Ishikawa (cell line): ENCODE measurements at regions not wholly inside any gene's neighbourhood (a gene's known extent, or its start where the extent isn't known, plus 50 kb on each side); places are given as distances from the start of the nearest gene placed in this dataset.

Experiments
- CEBPB ChIP-seq: IDR thresholded peaks from 2 replicates; pipeline ENCODE4 v1.6.1; 2012
- CREB1 ChIP-seq: IDR thresholded peaks from 2 replicates; pipeline ENCODE4 v1.6.1; 2012; ENCODE audit warnings: low read depth
- EGR1 ChIP-seq: IDR thresholded peaks from 2 replicates; pipeline ENCODE4 v1.6.1; 2012
- EP300 ChIP-seq: IDR thresholded peaks from 2 replicates; pipeline ENCODE4 v1.6.1; 2012; ENCODE audit warnings: borderline replicate concordance
- FOXM1 ChIP-seq: IDR thresholded peaks from 2 replicates; pipeline ENCODE4 v1.6.1; 2012; ENCODE audit warnings: low read depth, borderline replicate concordance
- NFIC ChIP-seq: IDR thresholded peaks from 2 replicates; pipeline ENCODE4 v1.6.1; 2012
- RAD21 ChIP-seq: IDR thresholded peaks from 2 replicates; pipeline ENCODE4 v1.6.1; 2012; ENCODE audit warnings: low read depth
- TAF1 ChIP-seq: IDR thresholded peaks from 2 replicates; pipeline ENCODE4 v1.6.1; 2012; ENCODE audit warnings: low read depth, mild to moderate bottlenecking
- TCF12 ChIP-seq: IDR thresholded peaks from 2 replicates; pipeline ENCODE4 v1.6.1; 2012; ENCODE audit warnings: low read depth
- TEAD4 ChIP-seq: IDR thresholded peaks from 2 replicates; pipeline ENCODE4 v1.6.1; 2012
- YY1 ChIP-seq: IDR thresholded peaks from 2 replicates; pipeline ENCODE4 v1.6.1; 2012; ENCODE audit warnings: low read depth
- ZBTB7A ChIP-seq: IDR thresholded peaks from 2 replicates; pipeline ENCODE4 v1.6.1; 2012; ENCODE audit warnings: low read depth
- TF ChIP-seq, protein P1 (sequence below): IDR thresholded peaks from 2 replicates; pipeline ENCODE4 v1.6.1; 2012
- TF ChIP-seq, protein P2 (sequence below): IDR thresholded peaks from 2 replicates; pipeline ENCODE4 v1.6.1; 2012
- TF ChIP-seq, protein P3 (sequence below): IDR thresholded peaks from 2 replicates; pipeline ENCODE4 v1.6.1; 2012; ENCODE audit warnings: low read depth, mild to moderate bottlenecking

DNA sequence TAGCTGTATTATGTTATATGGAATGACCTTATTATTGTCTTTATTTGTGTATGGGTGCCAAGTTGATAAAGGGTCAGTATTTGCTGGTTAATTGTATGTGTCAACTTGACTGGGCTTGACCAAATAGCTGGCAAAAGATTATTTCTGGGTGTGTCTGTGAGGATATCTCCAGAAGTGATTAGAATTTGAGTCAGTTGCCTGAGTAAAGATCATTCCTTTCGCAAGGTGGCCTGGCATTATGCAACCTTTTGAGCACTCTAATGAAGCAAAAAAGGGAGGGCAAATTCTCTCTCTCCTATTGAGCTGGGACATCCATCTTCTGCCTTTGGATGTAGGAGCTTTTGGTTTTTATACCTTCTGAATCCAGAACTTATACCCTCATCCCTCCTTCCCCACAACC lies 82.2 kb downstream of the ATXN7L3B start:
- TF ChIP-seq, protein P1, sequence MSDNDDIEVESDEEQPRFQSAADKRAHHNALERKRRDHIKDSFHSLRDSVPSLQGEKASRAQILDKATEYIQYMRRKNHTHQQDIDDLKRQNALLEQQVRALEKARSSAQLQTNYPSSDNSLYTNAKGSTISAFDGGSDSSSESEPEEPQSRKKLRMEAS, result no peak
- TF ChIP-seq FOXM1, result no peak
- no peak for TF ChIP-seq EGR1
- TF ChIP-seq TEAD4, result no peak

DNA sequence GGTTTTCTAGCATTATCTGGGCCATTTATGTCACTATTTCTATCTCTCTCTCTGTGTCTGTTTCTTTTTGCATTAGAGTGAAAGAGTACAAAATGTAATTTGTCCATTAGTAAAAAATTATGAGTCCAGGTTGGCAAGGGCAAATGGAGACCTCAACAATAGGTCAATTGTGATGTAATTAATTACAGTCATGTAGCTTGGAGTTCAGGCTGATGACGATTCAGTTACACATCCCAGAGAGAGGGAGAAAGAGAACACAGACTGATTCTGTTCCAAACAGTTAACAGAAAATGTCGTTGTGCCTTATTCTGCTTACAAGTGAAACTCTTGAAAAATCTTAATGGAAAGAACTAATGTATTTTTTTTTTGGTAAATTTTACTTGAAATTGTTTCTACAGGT lies 83.3 kb downstream of the ATXN7L3B start:
- TF ChIP-seq, protein P2, sequence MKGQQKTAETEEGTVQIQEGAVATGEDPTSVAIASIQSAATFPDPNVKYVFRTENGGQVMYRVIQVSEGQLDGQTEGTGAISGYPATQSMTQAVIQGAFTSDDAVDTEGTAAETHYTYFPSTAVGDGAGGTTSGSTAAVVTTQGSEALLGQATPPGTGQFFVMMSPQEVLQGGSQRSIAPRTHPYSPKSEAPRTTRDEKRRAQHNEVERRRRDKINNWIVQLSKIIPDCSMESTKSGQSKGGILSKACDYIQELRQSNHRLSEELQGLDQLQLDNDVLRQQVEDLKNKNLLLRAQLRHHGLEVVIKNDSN, result no peak
- TF ChIP-seq TAF1 (no peak), ZBTB7A (no peak), CREB1 (no peak), RAD21 (no peak), FOXM1 (no peak), CEBPB (no peak), TEAD4 (no peak), YY1 (no peak), TCF12 (no peak), EP300 (no peak), EGR1 (no peak), NFIC (no peak)
- TF ChIP-seq, protein P1, result no peak
- TF ChIP-seq, protein P3, sequence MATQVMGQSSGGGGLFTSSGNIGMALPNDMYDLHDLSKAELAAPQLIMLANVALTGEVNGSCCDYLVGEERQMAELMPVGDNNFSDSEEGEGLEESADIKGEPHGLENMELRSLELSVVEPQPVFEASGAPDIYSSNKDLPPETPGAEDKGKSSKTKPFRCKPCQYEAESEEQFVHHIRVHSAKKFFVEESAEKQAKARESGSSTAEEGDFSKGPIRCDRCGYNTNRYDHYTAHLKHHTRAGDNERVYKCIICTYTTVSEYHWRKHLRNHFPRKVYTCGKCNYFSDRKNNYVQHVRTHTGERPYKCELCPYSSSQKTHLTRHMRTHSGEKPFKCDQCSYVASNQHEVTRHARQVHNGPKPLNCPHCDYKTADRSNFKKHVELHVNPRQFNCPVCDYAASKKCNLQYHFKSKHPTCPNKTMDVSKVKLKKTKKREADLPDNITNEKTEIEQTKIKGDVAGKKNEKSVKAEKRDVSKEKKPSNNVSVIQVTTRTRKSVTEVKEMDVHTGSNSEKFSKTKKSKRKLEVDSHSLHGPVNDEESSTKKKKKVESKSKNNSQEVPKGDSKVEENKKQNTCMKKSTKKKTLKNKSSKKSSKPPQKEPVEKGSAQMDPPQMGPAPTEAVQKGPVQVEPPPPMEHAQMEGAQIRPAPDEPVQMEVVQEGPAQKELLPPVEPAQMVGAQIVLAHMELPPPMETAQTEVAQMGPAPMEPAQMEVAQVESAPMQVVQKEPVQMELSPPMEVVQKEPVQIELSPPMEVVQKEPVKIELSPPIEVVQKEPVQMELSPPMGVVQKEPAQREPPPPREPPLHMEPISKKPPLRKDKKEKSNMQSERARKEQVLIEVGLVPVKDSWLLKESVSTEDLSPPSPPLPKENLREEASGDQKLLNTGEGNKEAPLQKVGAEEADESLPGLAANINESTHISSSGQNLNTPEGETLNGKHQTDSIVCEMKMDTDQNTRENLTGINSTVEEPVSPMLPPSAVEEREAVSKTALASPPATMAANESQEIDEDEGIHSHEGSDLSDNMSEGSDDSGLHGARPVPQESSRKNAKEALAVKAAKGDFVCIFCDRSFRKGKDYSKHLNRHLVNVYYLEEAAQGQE, result no peak

DNA sequence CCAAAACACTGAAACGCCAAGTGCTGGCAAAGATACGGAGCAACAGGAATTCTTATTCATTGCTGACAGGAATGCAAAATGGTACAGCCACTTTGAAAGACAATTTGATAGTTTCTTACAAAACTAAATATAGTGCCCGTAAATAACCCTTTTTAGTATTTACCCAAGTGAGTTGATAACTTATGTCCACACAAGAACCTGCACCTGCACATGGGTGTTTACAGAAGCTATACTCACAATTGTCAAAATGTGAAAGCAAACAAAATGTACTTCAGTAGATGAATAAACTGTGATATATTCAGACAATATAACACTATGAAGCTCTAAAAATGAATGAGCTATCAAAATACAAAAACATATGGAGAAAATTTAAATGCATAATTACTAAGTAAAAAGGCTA lies 86.6 kb downstream of the ATXN7L3B start:
- TF ChIP-seq, protein P3, result no peak
- no peak for TF ChIP-seq RAD21
- TF ChIP-seq FOXM1, result no peak
- TF ChIP-seq NFIC, result no peak
- TF ChIP-seq CEBPB, result no peak
- TF ChIP-seq ZBTB7A, result no peak
- TF ChIP-seq EP300, result no peak
- TF ChIP-seq EGR1, result no peak
- TF ChIP-seq TEAD4, result no peak
- no peak for TF ChIP-seq TAF1

DNA sequence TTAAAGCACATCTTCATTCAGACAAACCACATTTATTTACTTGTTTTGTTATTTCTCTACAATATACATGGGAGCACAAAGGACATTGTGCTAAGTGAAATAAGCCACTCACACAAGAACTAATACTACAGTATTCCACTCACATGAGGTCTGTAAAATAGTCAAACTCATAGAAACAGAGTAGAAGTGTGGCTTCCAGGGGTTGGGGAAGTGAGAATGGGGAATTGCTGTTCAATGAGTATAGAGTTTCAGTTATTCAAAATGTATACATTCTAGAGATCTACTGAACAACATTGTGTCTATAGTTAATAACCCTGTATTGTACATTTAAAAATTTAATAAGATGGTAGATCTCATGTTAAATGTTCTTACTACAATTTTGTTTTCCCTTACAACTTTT lies 88.8 kb downstream of the ATXN7L3B start:
- TF ChIP-seq TEAD4, result no peak
- TF ChIP-seq RAD21, result no peak
- TF ChIP-seq, protein P3, result no peak
- no peak for TF ChIP-seq EP300
- TF ChIP-seq CEBPB, result no peak
- no peak for TF ChIP-seq NFIC
- TF ChIP-seq CREB1, result no peak
- TF ChIP-seq, protein P2, result no peak
- TF ChIP-seq EGR1, result no peak
- TF ChIP-seq YY1, result no peak
- TF ChIP-seq, protein P1, result no peak

DNA sequence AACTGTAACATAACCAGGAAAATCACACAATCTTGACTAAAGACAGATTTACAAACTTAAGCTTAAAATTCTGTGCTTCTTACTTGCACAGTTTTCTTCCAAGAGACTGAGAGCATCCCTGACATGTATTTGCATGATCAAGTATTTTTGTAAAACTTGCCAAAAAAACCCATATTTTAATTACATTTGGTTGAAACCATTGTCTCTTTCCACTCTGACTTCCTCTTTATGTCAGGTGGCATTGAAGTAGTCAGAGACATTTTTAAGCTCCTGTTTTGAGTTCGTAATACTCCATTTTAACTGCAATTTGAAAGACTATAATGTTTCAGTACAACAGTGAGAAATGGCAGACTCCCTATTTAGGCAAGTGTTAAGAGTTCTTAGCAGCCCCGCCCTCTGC lies 103.6 kb downstream of the ATXN7L3B start:
- TF ChIP-seq CREB1 (no peak), FOXM1 (no peak), EP300 (no peak), CEBPB (no peak), TCF12 (no peak), TEAD4 (no peak), YY1 (no peak), NFIC (no peak), ZBTB7A (no peak), TAF1 (no peak), RAD21 (no peak), EGR1 (no peak)
- TF ChIP-seq, protein P2, result no peak
- TF ChIP-seq, protein P3, result no peak
- TF ChIP-seq, protein P1, result no peak
